Nephron progenitor cell (in vitro differentiated cells): ENCODE measurements at regions not wholly inside any gene's neighbourhood (a gene's known extent, or its start where the extent isn't known, plus 50 kb on each side); places are given as distances from the start of the nearest gene placed in this dataset.
A peak's percentile ranks its signal among the peaks of the same experiment; 100 is the strongest.

ENCODE experiments used
- DNase-seq: peaks from one replicate; pipeline ENCODE4 v3.0.0; 2021
- H3K27ac Mint-ChIP-seq: 2 replicates; pipeline ENCODE4 v1.8.0; 2021; ENCODE audit warnings: mild to moderate bottlenecking, moderate library complexity, mixed read lengths
- H3K27me3 Mint-ChIP-seq: 2 replicates; pipeline ENCODE4 v1.8.0; 2021; ENCODE audit warnings: mild to moderate bottlenecking, low read depth, mixed read lengths; ENCODE audit not compliant: poor library complexity
- H3K36me3 Mint-ChIP-seq: 2 replicates; pipeline ENCODE4 v1.8.0; 2021; ENCODE audit warnings: low read depth, mixed read lengths
- H3K4me1 Mint-ChIP-seq: 2 replicates; pipeline ENCODE4 v1.8.0; 2021; ENCODE audit warnings: mixed read lengths
- H3K4me3 Mint-ChIP-seq: 2 replicates; pipeline ENCODE4 v1.8.0; 2021; ENCODE audit warnings: mild to moderate bottlenecking, moderate library complexity, mixed read lengths
- H3K9me3 Mint-ChIP-seq: 2 replicates; pipeline ENCODE4 v1.8.0; 2021; ENCODE audit warnings: mild to moderate bottlenecking, moderate library complexity, mixed read lengths
- TF ChIP-seq, protein P1 (sequence below): fragments of 200-600 bp; sonication (generic); IDR thresholded peaks from 2 replicates; pipeline ENCODE4 v1.5.0; 2021; ENCODE audit warnings: antibody characterized with exemption

DNA sequence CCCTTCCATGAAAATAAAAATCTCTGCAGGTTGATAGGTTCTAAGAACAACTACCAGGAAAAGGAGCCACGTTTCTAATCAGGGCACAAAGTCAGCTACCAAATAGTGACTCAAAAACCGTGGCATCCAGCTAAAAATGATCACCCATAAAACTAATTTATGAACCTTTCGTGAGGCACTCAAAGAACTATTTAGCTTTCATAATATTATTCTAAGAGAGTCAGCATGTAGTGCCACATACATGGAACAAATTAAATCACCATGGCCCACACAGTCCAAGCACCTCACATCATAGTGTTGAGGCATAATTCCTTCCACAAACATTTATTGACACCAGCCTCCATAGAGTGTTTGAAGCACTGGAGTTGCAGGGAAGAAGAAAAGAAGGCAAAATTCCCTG, 252.0 kb upstream of the PPARGC1A start:
- no peak overlapping the region for H3K4me3 Mint-ChIP-seq
- TF ChIP-seq, protein P1, sequence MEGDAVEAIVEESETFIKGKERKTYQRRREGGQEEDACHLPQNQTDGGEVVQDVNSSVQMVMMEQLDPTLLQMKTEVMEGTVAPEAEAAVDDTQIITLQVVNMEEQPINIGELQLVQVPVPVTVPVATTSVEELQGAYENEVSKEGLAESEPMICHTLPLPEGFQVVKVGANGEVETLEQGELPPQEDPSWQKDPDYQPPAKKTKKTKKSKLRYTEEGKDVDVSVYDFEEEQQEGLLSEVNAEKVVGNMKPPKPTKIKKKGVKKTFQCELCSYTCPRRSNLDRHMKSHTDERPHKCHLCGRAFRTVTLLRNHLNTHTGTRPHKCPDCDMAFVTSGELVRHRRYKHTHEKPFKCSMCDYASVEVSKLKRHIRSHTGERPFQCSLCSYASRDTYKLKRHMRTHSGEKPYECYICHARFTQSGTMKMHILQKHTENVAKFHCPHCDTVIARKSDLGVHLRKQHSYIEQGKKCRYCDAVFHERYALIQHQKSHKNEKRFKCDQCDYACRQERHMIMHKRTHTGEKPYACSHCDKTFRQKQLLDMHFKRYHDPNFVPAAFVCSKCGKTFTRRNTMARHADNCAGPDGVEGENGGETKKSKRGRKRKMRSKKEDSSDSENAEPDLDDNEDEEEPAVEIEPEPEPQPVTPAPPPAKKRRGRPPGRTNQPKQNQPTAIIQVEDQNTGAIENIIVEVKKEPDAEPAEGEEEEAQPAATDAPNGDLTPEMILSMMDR, result no peak
- peaks cover 30% of the 10 kb centered on the region for H3K4me1 Mint-ChIP-seq
- H3K9me3 Mint-ChIP-seq, result no peaks in the 10 kb centered on the region
- no peak overlapping the region for H3K27ac Mint-ChIP-seq
- H3K27me3 Mint-ChIP-seq, result peaks cover 21% of the 10 kb centered on the region
- no peaks in the 10 kb centered on the region for H3K36me3 Mint-ChIP-seq
- no peak for DNase-seq

DNA sequence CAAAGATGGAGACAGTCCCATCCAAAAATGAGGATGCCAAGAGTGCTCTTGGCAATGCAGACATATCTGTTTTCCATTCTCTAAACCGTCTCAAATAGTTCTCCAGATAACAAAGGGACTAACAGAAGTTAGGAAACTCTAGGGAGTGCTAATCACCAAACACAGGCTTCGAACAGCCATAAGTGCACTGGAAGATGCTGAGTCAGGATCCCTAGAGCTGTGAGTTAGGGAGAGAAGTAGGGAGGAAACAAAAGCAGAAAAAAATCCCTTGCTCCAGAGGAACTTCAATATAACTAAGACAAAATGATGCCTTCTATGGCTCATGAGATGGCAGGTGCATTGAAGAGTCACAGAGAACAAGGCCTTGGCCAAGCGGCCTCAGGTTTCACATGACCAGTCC, 251.0 kb upstream of the PPARGC1A start:
- TF ChIP-seq, protein P1, result no peak
- no peak for DNase-seq
- no peaks in the 10 kb centered on the region for H3K36me3 Mint-ChIP-seq
- peak overlapping the region; percentile 44 for H3K27ac Mint-ChIP-seq
- no peak overlapping the region for H3K4me3 Mint-ChIP-seq
- peaks cover 30% of the 10 kb centered on the region for H3K4me1 Mint-ChIP-seq
- H3K27me3 Mint-ChIP-seq, result peaks cover 27% of the 10 kb centered on the region
- H3K9me3 Mint-ChIP-seq, result no peaks in the 10 kb centered on the region

DNA sequence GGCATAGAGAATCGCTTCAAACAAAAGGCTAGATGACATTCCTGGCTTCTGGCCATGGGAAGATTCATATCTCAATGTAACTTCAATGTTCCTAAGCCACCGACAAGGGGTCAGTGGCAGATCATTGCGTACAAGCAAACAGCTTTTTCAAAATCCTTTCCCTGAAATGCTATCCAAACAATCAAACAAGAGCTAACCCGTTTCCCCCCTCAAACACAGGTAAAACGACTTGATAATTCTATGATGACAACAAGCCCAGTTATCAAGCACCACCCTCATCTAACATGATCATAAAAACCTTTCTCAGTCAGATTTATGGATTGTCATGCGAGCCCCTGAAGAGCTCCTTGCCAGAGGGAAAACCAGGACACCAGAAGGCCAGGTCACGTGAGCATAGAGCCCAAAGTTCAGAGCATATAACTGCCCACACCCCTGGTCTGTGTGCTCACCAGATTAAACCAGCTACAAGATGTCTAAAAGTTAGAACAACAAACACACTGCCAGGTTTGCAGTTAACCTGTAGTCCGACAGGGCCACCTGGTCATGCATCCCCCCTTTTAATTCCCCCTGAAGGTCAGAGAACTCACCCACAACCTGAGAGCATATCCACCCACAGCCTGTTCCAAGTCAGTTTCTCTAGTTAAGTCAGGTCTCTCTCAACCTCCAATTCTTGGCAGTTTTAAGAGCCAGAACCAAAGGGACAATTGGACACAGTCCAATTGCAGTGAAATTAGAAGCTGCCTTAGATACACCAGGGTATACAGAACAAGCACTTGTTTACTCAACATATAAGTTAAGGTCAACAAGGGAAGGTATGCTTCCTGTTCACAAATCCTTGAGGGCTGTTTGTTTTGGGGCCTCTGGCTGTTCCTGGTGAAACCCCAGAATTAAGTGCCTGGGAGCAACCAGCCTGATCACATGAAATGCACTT, 248.1 kb upstream of the PPARGC1A start:
- Mint-ChIP-seq H3K9me3 (no peaks in the 10 kb centered on the region), H3K4me1 (peaks cover 17% of the 10 kb centered on the region)

DNA sequence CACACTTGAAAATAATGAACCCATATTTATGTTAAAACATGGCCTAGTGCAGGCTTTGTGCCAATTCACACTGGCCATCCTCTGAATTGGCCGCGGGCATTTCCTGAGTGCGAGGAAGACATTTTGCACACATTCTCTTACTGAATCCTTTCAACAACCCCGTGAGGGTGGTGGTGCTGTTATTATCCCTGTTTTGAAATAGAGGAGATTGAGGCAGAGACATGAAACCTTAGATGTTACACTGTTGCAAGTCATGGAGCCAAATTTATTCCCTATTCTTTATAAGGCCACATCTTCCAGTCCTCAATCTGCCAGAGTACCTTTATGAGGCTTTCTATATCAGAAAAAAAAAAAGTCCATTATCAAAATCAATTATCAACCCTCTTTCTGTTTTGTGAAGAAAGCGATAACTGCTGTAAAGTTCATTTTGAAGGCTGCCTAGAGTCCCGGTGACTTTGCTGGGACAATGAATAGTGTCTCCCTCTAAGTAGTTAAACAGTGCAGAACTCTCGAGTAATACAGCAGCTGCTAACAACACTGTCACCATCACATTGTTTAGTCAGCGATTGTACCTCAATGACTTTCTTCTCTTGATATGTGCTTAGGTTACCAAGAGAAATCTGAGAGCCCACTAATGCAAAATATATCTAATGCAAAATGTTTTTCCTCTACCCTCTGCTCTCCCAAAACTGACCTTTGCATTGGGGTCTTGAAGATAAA, 242.3 kb upstream of the PPARGC1A start:
- H3K9me3 Mint-ChIP-seq, result no peaks in the 10 kb centered on the region
- H3K4me1 Mint-ChIP-seq, result peaks cover 2% of the 10 kb centered on the region
- H3K4me3 Mint-ChIP-seq, result no peak overlapping the region
- no peak overlapping the region for H3K27ac Mint-ChIP-seq
- H3K36me3 Mint-ChIP-seq, result no peaks in the 10 kb centered on the region
- TF ChIP-seq, protein P1, result no peak
- DNase-seq, result no peak
- H3K27me3 Mint-ChIP-seq, result peaks cover 23% of the 10 kb centered on the region

More for the DNA sequence above, 248.1 kb upstream of the PPARGC1A start:
- no peak for DNase-seq
- Mint-ChIP-seq H3K27me3 (peaks cover 26% of the 10 kb centered on the region), H3K4me3 (no peak overlapping the region), H3K36me3 (no peaks in the 10 kb centered on the region), H3K27ac (no peak overlapping the region)
- TF ChIP-seq, protein P1, result no peak

DNA sequence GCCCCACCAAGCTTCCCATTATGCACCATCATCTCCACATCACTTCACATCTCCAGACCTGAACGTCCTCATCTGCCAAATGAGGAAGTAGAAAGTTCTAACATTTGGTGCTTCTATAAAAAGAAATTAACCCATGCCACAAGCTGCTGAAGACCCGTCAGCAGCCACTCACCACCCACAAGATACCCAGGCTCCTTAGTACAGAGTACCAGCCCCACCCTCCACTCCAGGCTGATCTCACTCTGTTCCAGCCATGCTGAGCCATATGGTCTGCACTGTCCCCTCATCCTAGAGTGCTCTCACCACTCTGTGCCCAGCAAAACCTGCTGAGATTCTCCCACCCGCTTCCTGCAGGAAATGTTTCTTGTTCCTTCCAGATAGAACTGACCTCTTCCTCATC, 240.8 kb upstream of the PPARGC1A start:
- no peaks in the 10 kb centered on the region for H3K9me3 Mint-ChIP-seq
- peaks cover 10% of the 10 kb centered on the region for H3K4me1 Mint-ChIP-seq
- H3K27ac Mint-ChIP-seq, result no peak overlapping the region
- peaks cover 13% of the 10 kb centered on the region for H3K27me3 Mint-ChIP-seq
- no peak overlapping the region for H3K4me3 Mint-ChIP-seq
- TF ChIP-seq, protein P1, result no peak
- DNase-seq, result no peak
- no peaks in the 10 kb centered on the region for H3K36me3 Mint-ChIP-seq
